K562 (cell line): ENCODE measurements at regions not wholly inside any gene's neighbourhood (a gene's known extent, or its start where the extent isn't known, plus 50 kb on each side); places are given as distances from the start of the nearest gene placed in this dataset.

Experiments used
- EHMT2 ChIP-seq: fragments of 450-650 bp; IDR thresholded peaks from 2 replicates; pipeline ENCODE4 v1.6.1; 2018; ENCODE audit warnings: antibody characterized with exemption
- ETS1 ChIP-seq: conservative IDR thresholded peaks from 2 replicates; pipeline ENCODE4 v1.6.1; 2011; ENCODE audit warnings: low read depth, mild to moderate bottlenecking, low read length; ENCODE audit not compliant: control insufficient read depth
- MEF2D ChIP-seq: conservative IDR thresholded peaks from 2 replicates; pipeline ENCODE4 v1.6.1; 2016; ENCODE audit warnings: low read depth, missing genetic modification characterization, missing compliant biosample characterization
- MEIS2 ChIP-seq: fragments of 450-650 bp; IDR thresholded peaks from 2 replicates; pipeline ENCODE4 v1.6.1; 2014; ENCODE audit warnings: mild to moderate bottlenecking; ENCODE audit not compliant: partially characterized antibody
- MITF ChIP-seq: IDR thresholded peaks from 2 replicates; pipeline ENCODE4 v1.6.1; 2014; ENCODE audit warnings: antibody characterized with exemption
- POLR3A ChIP-seq: IDR thresholded peaks from 2 replicates; pipeline ENCODE4 v1.6.1; 2011; ENCODE audit warnings: borderline replicate concordance, mild to moderate bottlenecking, moderate library complexity; ENCODE audit not compliant: insufficient read length, insufficient read depth; ENCODE audit errors: extremely low read depth
- SOX6 ChIP-seq: fragments of 450-650 bp; IDR thresholded peaks from 2 replicates; pipeline ENCODE4 v1.6.1; 2014; ENCODE audit warnings: mild to moderate bottlenecking
- STAG1 ChIP-seq: sonication (generic); formaldehyde crosslinking; IDR thresholded peaks from 2 replicates; pipeline ENCODE4 v1.5.0; 2020; ENCODE audit warnings: missing genetic modification reagents, borderline replicate concordance
- TEAD4 ChIP-seq, 2 experiments: sonication (generic) in 1 of 2; formaldehyde crosslinking in 1 of 2; IDR thresholded peaks; 2 replicates each; pipeline versions ENCODE4 v1.6.1 to v1.8.0; 2012 to 2022; ENCODE audit warnings: borderline replicate concordance in 1 of 2, inconsistent platforms in 1 of 2, low read length in 1 of 2, mild to moderate bottlenecking in 1 of 2, missing genetic modification reagents in 1 of 2
- TRIM25 ChIP-seq: fragments of 450-650 bp; IDR thresholded peaks from 2 replicates; pipeline ENCODE4 v1.7.0; 2016; ENCODE audit warnings: borderline replicate concordance
- ZBTB9 ChIP-seq: fragments of 450-650 bp; formaldehyde crosslinking; IDR thresholded peaks from 2 replicates; pipeline ENCODE4 v1.4.0; 2020; ENCODE audit warnings: mild to moderate bottlenecking, moderate library complexity
- ZC3H4 ChIP-seq: sonication (generic); formaldehyde crosslinking; IDR thresholded peaks from 2 replicates; pipeline ENCODE4 v1.9.0; 2021; ENCODE audit warnings: missing genetic modification reagents, borderline replicate concordance
- ZNF592 ChIP-seq: fragments of 450-650 bp; IDR thresholded peaks from 2 replicates; pipeline ENCODE4 v1.6.1; 2017; ENCODE audit warnings: antibody characterized with exemption, mild to moderate bottlenecking

- TF ChIP-seq POLR3A (peak; percentile 81), TRIM25 (no peak), STAG1 (CRISPR knock-in tag) (no peak), SOX6 (0 out of 2 replicates have a peak, but pooled peaks have one; percentile 26), MITF (no peak), MEIS2 (peak; percentile 24), EHMT2 (no peak), ZBTB9 (CRISPR knock-in tag) (no peak), ETS1 (0 out of 2 replicates have a peak, but pooled peaks have one; percentile 22), TEAD4 (IDR thresholded peaks at IDR 0.05; ENCODE audit: low read length) (peak; percentile 50; the same call in 1 of the 2 replicates), TEAD4 (CRISPR knock-in tag; IDR thresholded peaks at IDR 0.05; ENCODE audit: borderline replicate concordance) (no peak), ZNF592 (0 out of 2 replicates have a peak, but pooled peaks have one; percentile 32), ZC3H4 (CRISPR knock-in tag) (no peak), MEF2D (tag) (no peak)
These were observed 117.5 kb downstream of the GPX5 start (continued) for GRCh38 chr6:28643017-28643740.
